ENCODE measurements at regions not wholly inside any gene's neighbourhood (a gene's known extent, or its start where the extent isn't known, plus 50 kb on each side); places are given as distances from the start of the nearest gene placed in this dataset.

GRCh38 chr11:130646881-130647280 is 198.4 kb downstream of the ADAMTS15 start:
- TF ChIP-seq CTCF (IDR thresholded peaks at IDR 0.05 in 8 of 11, conservative IDR thresholded peaks at IDR 0.05 in 3 of 11) (no peak), POLR2AphosphoS5 (IDR thresholded peaks at IDR 0.05) (no peak)

All from spleen (tissue), 7 donors.